Neural progenitor cell (in vitro differentiated cells): ENCODE measurements at regions not wholly inside any gene's neighbourhood (a gene's known extent, or its start where the extent isn't known, plus 50 kb on each side); places are given as distances from the start of the nearest gene placed in this dataset.
A peak's percentile ranks its signal among the peaks of the same experiment; 100 is the strongest.

Experiments
- DNase-seq: peaks from one replicate; pipeline ENCODE4 v3.0.0-alpha.2; 2016; ENCODE audit warnings: low spot score
- H2AFZ ChIP-seq: fragments of 200-600 bp; sonication (generic); replicated peaks from 2 replicates; pipeline ENCODE4 v1.6.1; 2016; ENCODE audit warnings: antibody characterized with exemption
- H3F3A ChIP-seq: fragments of 200-600 bp; sonication (generic); 2 replicates; pipeline ENCODE4 v1.6.1; 2016; ENCODE audit warnings: antibody characterized with exemption, low read depth
- H3K27ac ChIP-seq: fragments of 200-600 bp; sonication (generic); 2 replicates; pipeline ENCODE4 v1.5.1; 2016; ENCODE audit warnings: mild to moderate bottlenecking
- H3K27me3 ChIP-seq: fragments of 200-600 bp; sonication (generic); 2 replicates; pipeline ENCODE4 v1.6.1; 2016; ENCODE audit warnings: mild to moderate bottlenecking, moderate library complexity
- H3K36me3 ChIP-seq: fragments of 200-600 bp; sonication (generic); 2 replicates; pipeline ENCODE4 v1.5.1; 2016
- H3K4me1 ChIP-seq: fragments of 200-600 bp; sonication (generic); 2 replicates; pipeline ENCODE4 v1.6.1; 2016; ENCODE audit warnings: mixed run types
- H3K4me2 ChIP-seq: fragments of 200-600 bp; sonication (generic); 2 replicates; pipeline ENCODE4 v1.6.1; 2016
- H3K4me3 ChIP-seq: fragments of 200-600 bp; sonication (generic); 2 replicates; pipeline ENCODE4 v1.5.1; 2016
- H3K79me2 ChIP-seq: fragments of 200-600 bp; sonication (generic); 2 replicates; pipeline ENCODE4 v1.6.1; 2016; ENCODE audit warnings: low read depth
- H3K9ac ChIP-seq: fragments of 200-600 bp; sonication (generic); 2 replicates; pipeline ENCODE4 v1.6.1; 2016
- H3K9me3 ChIP-seq: fragments of 200-600 bp; sonication (generic); 2 replicates; pipeline ENCODE4 v1.5.1; 2016; ENCODE audit warnings: low read depth
- H4K20me1 ChIP-seq: fragments of 200-600 bp; sonication (generic); 2 replicates; pipeline ENCODE4 v1.6.1; 2016; ENCODE audit warnings: low read depth
- H3K27ac Mint-ChIP-seq: 3 replicates; pipeline ENCODE4 v1.8.0; 2021; ENCODE audit warnings: mixed read lengths
- H3K27me3 Mint-ChIP-seq: 2 replicates; pipeline ENCODE4 v1.8.0; 2022; ENCODE audit warnings: low read depth, mild to moderate bottlenecking, inconsistent platforms, moderate library complexity, mixed read lengths; ENCODE audit not compliant: insufficient read depth
- H3K36me3 Mint-ChIP-seq: 3 replicates; pipeline ENCODE4 v1.8.0; 2021; ENCODE audit warnings: mixed read lengths
- H3K4me1 Mint-ChIP-seq: 3 replicates; pipeline ENCODE4 v1.8.0; 2021; ENCODE audit warnings: mixed read lengths
- H3K4me3 Mint-ChIP-seq: 3 replicates; pipeline ENCODE4 v1.8.0; 2021; ENCODE audit warnings: mild to moderate bottlenecking, moderate library complexity, mixed read lengths
- H3K9me3 Mint-ChIP-seq: 3 replicates; pipeline ENCODE4 v1.8.0; 2020; ENCODE audit warnings: mixed read lengths
- CTCF ChIP-seq: fragments of 200-600 bp; sonication (generic); IDR thresholded peaks from 2 replicates; pipeline ENCODE4 v1.5.1; 2017; ENCODE audit warnings: antibody characterized with exemption, mild to moderate bottlenecking
- EZH2 ChIP-seq: fragments of 200-600 bp; sonication (generic); IDR thresholded peaks from 2 replicates; pipeline ENCODE4 v1.6.1; 2017; ENCODE audit warnings: antibody characterized with exemption, mild to moderate bottlenecking, moderate library complexity
- EZH2phosphoT487 ChIP-seq: fragments of 200-600 bp; sonication (generic); IDR thresholded peaks from 2 replicates; pipeline ENCODE4 v1.6.1; 2017; ENCODE audit warnings: antibody characterized with exemption

GRCh38 chr6:21367649-21368154 is 225.8 kb upstream of the SOX4 start:
- Histone ChIP-seq H2AFZ (peak overlapping the region; percentile 32), H3K27me3 (no peaks in the 10 kb centered on the region), H3K36me3 (no peaks in the 10 kb centered on the region), H4K20me1 (no peaks in the 10 kb centered on the region), H3F3A (peaks cover 25% of the 10 kb centered on the region), H3K27ac (no peak overlapping the region), H3K79me2 (no peaks in the 10 kb centered on the region), H3K9ac (no peak overlapping the region), H3K4me3 (no peak overlapping the region), H3K9me3 (no peaks in the 10 kb centered on the region), H3K4me1 (peaks cover 47% of the 10 kb centered on the region), H3K4me2 (no peak overlapping the region)
- H3K4me3 Mint-ChIP-seq, result no peak overlapping the region
- DNase-seq, result no peak
- H3K36me3 Mint-ChIP-seq, result no peaks in the 10 kb centered on the region
- peaks cover 17% of the 10 kb centered on the region for H3K27me3 Mint-ChIP-seq
- H3K4me1 Mint-ChIP-seq, result peaks cover 33% of the 10 kb centered on the region
- TF ChIP-seq EZH2 (no peak), EZH2phosphoT487 (no peak), CTCF (no peak)
- peaks cover 7% of the 10 kb centered on the region for H3K9me3 Mint-ChIP-seq
- H3K27ac Mint-ChIP-seq, result no peak overlapping the region

GRCh38 chr6:21371061-21371460 is 222.5 kb upstream of the SOX4 start:
- H3K9me3 Mint-ChIP-seq, result peaks cover 7% of the 10 kb centered on the region
- H3K27me3 Mint-ChIP-seq, result peaks cover 19% of the 10 kb centered on the region
- H3K4me1 Mint-ChIP-seq, result peaks cover 57% of the 10 kb centered on the region
- no peak overlapping the region for H3K4me3 Mint-ChIP-seq
- H3K4me1 ChIP-seq, result peaks cover 58% of the 10 kb centered on the region
- H3F3A ChIP-seq, result peaks cover 25% of the 10 kb centered on the region
- H3K36me3 Mint-ChIP-seq, result no peaks in the 10 kb centered on the region
- H3K27me3 ChIP-seq, result no peaks in the 10 kb centered on the region
- H3K27ac ChIP-seq, result peak overlapping the region; percentile 73
- no peak overlapping the region for H3K4me3 ChIP-seq
- no peaks in the 10 kb centered on the region for H3K9me3 ChIP-seq
- H3K4me2 ChIP-seq, result peak overlapping the region; percentile 49
- no peak overlapping the region for H2AFZ ChIP-seq
- H4K20me1 ChIP-seq, result no peaks in the 10 kb centered on the region
- H3K36me3 ChIP-seq, result no peaks in the 10 kb centered on the region
- H3K79me2 ChIP-seq, result no peaks in the 10 kb centered on the region
- no peak for TF ChIP-seq EZH2
- TF ChIP-seq CTCF, result no peak
- TF ChIP-seq EZH2phosphoT487, result no peak
- H3K9ac ChIP-seq, result no peak overlapping the region
- peak overlapping the region; percentile 92 for H3K27ac Mint-ChIP-seq
- no peak for DNase-seq

- Mint-ChIP-seq H3K27me3 (peaks cover 19% of the 10 kb centered on the region), H3K27ac (peak overlapping the region; percentile 92), H3K9me3 (peaks cover 4% of the 10 kb centered on the region), H3K36me3 (no peaks in the 10 kb centered on the region), H3K4me1 (peaks cover 57% of the 10 kb centered on the region), H3K4me3 (peak overlapping the region; percentile 63)
- Histone ChIP-seq H3K4me3 (peak overlapping the region; percentile 0), H3K36me3 (no peaks in the 10 kb centered on the region), H3K9me3 (no peaks in the 10 kb centered on the region), H2AFZ (no peak overlapping the region), H3K4me1 (peaks cover 58% of the 10 kb centered on the region), H4K20me1 (no peaks in the 10 kb centered on the region), H3K27ac (peak overlapping the region; percentile 97), H3F3A (peaks cover 25% of the 10 kb centered on the region), H3K4me2 (peak overlapping the region; percentile 49), H3K79me2 (no peaks in the 10 kb centered on the region), H3K9ac (no peak overlapping the region), H3K27me3 (no peaks in the 10 kb centered on the region)
- no peak for TF ChIP-seq EZH2
- no peak for TF ChIP-seq EZH2phosphoT487
- no peak for TF ChIP-seq CTCF
- DNase-seq, result peak; percentile 76
Observed at GRCh38 chr6:21371676-21372171, 221.8 kb upstream of the SOX4 start.
